ENCODE measurements at regions not wholly inside any gene's neighbourhood (a gene's known extent, or its start where the extent isn't known, plus 50 kb on each side); places are given as distances from the start of the nearest gene placed in this dataset.

DNA sequence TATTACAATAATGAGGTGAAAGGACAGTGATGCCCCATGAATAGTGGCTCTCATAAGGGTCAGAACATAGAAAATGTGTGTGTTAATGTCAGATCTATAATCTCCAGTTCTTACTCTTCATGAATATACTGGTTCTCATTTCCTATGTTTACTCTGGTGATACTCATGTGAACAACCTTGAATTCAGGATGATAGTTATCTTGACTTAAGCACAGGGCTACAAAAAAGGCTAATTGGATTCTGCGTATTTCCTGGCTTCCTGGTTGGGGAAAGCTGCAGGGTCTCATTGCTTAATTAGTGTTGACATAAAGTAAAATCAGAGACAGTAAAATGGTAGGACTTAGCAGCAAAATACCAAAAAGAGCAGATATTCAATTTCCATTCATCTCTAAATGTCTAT is 1316.8 kb upstream of the RAG2 start:
- Histone ChIP-seq H3K27me3 (ENCODE audit: insufficient read depth, poor library complexity, severe bottlenecking) (no peaks in the 10 kb centered on the region), H3K4me3 (replicated peaks; ENCODE audit: insufficient read depth, low read length) (no peak overlapping the region), H3K27ac (replicated peaks) (no peak overlapping the region)
- TF ChIP-seq SPI1 (IDR thresholded peaks at IDR 0.05; ENCODE audit: borderline replicate concordance, low read depth) (no peak), POLR2AphosphoS5 (IDR thresholded peaks at IDR 0.05; ENCODE audit: low read depth) (no peak), CTCF (IDR thresholded peaks at IDR 0.05; ENCODE audit: insufficient read depth, low read length) (no peak), GABPA (IDR thresholded peaks at IDR 0.05; ENCODE audit: low read depth) (no peak)
- TF ChIP-seq, protein P1, sequence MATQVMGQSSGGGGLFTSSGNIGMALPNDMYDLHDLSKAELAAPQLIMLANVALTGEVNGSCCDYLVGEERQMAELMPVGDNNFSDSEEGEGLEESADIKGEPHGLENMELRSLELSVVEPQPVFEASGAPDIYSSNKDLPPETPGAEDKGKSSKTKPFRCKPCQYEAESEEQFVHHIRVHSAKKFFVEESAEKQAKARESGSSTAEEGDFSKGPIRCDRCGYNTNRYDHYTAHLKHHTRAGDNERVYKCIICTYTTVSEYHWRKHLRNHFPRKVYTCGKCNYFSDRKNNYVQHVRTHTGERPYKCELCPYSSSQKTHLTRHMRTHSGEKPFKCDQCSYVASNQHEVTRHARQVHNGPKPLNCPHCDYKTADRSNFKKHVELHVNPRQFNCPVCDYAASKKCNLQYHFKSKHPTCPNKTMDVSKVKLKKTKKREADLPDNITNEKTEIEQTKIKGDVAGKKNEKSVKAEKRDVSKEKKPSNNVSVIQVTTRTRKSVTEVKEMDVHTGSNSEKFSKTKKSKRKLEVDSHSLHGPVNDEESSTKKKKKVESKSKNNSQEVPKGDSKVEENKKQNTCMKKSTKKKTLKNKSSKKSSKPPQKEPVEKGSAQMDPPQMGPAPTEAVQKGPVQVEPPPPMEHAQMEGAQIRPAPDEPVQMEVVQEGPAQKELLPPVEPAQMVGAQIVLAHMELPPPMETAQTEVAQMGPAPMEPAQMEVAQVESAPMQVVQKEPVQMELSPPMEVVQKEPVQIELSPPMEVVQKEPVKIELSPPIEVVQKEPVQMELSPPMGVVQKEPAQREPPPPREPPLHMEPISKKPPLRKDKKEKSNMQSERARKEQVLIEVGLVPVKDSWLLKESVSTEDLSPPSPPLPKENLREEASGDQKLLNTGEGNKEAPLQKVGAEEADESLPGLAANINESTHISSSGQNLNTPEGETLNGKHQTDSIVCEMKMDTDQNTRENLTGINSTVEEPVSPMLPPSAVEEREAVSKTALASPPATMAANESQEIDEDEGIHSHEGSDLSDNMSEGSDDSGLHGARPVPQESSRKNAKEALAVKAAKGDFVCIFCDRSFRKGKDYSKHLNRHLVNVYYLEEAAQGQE (IDR thresholded peaks at IDR 0.05; ENCODE audit: insufficient replicate concordance, low read depth): no peak
- no peak for DNase-seq (ENCODE audit: low read depth in 1 of 2, low spot score in 1 of 2)

GRCh38 chr11:37908219-37908548 is 1310.1 kb upstream of the RAG2 start:
- Histone ChIP-seq H3K27ac (replicated peaks) (no peak overlapping the region), H3K4me3 (replicated peaks; ENCODE audit: insufficient read depth, low read length) (no peak overlapping the region), H3K27me3 (ENCODE audit: insufficient read depth, poor library complexity, severe bottlenecking) (no peaks in the 10 kb centered on the region)
- no peak for DNase-seq (ENCODE audit: low read depth in 1 of 2, low spot score in 1 of 2)
- TF ChIP-seq CTCF (IDR thresholded peaks at IDR 0.05; ENCODE audit: insufficient read depth, low read length): no peak
- TF ChIP-seq, protein P1 (IDR thresholded peaks at IDR 0.05; ENCODE audit: insufficient replicate concordance, low read depth): no peak
- TF ChIP-seq POLR2AphosphoS5 (IDR thresholded peaks at IDR 0.05; ENCODE audit: low read depth): no peak
- no peak for TF ChIP-seq SPI1 (IDR thresholded peaks at IDR 0.05; ENCODE audit: borderline replicate concordance, low read depth)
- TF ChIP-seq GABPA (IDR thresholded peaks at IDR 0.05; ENCODE audit: low read depth): no peak

- DNase-seq (ENCODE audit: low read depth in 1 of 2, low spot score in 1 of 2): no peak
- TF ChIP-seq, protein P1 (IDR thresholded peaks at IDR 0.05; ENCODE audit: insufficient replicate concordance, low read depth): no peak
- no peak for TF ChIP-seq SPI1 (IDR thresholded peaks at IDR 0.05; ENCODE audit: borderline replicate concordance, low read depth)
- no peak for TF ChIP-seq GABPA (IDR thresholded peaks at IDR 0.05; ENCODE audit: low read depth)
- TF ChIP-seq CTCF (IDR thresholded peaks at IDR 0.05; ENCODE audit: insufficient read depth, low read length): no peak
- TF ChIP-seq POLR2AphosphoS5 (IDR thresholded peaks at IDR 0.05; ENCODE audit: low read depth): no peak
- no peak overlapping the region for H3K27ac ChIP-seq (replicated peaks)
Observed at GRCh38 chr11:37907436-37908218, 1309.6 kb upstream of the RAG2 start.

More at GRCh38 chr11:37907436-37908218, 1309.6 kb upstream of the RAG2 start:
- H3K27me3 ChIP-seq (ENCODE audit: insufficient read depth, poor library complexity, severe bottlenecking): no peaks in the 10 kb centered on the region
- H3K4me3 ChIP-seq (replicated peaks; ENCODE audit: insufficient read depth, low read length): no peak overlapping the region

All from HL-60 (cell line).